Middle frontal gyrus (tissue), 1 donor: ENCODE measurements at regions not wholly inside any gene's neighbourhood (a gene's known extent, or its start where the extent isn't known, plus 50 kb on each side); places are given as distances from the start of the nearest gene placed in this dataset.

ENCODE experiments used
- DNase-seq: peaks from one replicate; pipeline ENCODE4 v3.0.0-alpha.2; 2015; ENCODE audit warnings: low spot score; ENCODE audit errors: extremely low spot score

DNA sequence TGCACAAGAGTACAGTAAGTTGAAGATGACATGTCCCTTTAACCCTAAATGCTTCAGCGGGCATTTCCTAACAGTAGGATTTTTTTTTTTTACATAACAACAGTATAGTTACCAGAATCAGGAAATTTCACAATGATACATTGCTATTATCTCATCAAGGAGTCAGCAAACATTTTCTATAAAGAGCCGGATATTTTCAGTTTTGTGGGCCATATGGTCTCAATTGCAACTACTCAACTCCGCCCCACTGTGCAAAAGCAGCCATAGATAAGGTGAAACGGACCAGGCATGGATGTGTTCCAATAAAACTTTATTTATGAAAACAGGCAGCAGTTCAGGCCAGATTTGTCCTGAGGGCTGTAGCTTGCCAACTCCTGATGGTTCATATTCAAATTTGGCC lies 130.6 kb downstream of the SMAD6 start:
- no peak for DNase-seq

DNA sequence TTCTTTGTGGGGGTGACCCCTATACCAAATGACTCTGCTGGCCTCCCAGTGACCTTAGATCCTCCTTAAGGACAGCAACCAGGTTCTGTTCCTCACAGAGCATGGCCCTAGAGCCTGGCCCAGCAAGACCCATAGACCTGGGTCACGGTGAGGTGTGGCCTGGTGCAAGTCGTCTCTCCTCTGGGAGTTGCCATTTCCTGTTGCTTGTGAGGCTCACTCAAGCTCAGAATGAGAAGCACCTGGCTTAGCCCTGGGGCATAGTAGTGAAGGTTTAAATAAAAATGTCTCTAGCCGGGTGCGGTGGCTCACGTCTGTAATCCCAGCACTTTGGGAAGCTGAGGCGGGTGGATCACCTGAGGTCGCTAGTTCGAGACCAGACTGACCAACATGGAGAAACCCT lies 131.3 kb downstream of the SMAD6 start:
- DNase-seq, result no peak

DNA sequence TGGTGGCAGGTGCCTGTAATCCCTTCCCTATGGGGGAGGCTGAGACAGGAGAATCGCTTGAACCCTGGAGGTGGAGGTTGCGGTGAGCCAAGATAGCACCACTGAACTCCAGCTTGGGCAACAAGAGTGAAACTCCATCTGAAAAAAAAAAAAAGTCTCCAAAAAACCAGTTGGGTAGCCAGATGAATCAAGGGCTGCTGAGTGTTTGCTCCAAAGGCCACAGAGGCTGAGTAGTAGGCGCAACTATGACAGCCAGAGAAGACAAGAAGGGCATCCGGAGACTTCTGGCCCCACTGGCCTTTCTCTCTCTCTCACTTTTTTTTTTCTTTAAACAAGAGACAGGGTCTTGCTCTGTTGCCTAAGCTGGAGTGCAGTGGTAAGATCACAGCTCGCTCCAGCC lies 131.8 kb downstream of the SMAD6 start:
- no peak for DNase-seq

DNA sequence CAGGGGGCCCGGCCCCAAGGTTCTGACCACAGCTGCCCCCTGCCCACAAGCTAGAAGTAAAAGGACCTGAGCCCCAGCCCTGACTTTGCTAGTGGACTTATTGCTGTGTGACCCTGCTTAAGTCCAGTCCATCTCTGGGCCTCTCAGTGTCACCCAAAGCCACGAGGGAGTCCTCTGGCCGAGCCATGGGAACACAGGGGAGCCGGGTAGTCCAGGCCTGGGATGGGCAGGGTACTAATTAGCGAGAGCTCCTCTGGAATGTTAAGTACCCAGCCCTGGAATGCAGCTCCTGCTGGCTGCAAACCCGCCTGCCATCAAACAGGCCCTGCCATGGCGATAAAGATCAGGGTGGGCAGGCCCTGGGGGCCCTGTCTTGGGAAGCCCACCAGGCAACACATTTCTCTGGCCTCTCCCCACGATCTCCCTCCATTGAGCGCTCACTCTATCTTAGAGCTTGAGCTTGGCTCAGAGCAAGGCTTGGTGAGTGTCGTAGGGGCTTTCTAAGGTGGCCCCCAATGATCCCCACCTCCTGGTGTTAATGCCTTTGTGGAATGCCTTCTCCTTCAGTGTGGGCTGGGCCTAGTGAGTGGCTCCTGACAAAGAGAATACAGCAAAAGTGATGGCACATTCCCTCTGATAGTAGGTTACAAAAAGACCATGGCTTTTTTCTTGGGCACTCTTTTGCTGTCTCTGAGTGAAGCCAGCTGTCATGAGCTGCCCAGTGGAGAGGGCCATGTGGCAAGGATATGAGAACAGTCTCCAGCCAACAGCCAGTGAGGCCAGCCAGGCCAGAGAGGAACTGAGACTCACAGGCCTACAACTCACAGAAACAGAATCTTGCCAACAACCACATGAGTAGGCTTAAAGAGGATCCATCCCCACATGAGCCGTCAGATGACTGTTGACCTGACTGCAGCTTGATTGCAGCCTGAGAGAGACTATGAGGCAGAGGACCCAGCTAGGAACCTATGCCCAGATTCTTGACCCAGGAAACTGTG lies 133.1 kb downstream of the SMAD6 start:
- no peak for DNase-seq

DNA sequence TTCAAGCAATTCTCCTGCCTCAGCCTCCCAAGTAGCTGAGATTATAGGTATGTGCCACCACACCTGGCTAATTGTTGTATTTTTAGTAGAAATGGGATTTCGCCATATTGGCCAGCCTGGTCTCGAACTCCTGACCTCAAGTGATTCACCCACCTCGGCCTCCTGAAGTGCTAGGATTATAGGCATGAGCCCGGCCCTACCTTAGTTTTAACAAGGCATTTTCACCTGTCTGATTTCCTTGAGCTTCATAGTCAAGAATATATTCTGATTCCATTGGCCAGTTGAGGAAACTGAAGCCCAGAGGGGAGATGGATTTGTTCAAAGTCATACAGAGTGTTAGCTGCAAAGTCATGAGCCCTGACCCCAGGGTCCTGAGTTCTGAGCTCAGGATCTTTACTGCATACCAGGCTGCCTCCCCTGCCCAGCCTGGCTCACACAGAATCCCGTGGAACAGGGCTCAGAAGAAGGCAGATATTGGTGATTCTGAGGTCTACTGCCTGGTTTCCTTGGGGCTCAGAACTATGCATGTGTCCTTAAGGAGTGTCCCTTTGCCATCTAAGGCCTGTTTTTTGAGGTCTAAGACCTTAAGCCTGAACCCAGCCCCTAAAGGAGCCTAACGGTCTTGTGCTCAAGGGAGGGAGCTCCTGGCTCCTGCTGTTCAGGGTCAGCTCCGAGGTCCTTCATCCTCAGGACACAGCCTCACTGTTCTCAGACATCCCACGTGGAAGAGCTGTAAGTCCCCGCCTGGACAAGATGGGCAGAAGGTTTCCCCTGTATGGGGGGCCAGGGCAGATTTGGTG lies 134.4 kb downstream of the SMAD6 start:
- DNase-seq, result no peak

DNA sequence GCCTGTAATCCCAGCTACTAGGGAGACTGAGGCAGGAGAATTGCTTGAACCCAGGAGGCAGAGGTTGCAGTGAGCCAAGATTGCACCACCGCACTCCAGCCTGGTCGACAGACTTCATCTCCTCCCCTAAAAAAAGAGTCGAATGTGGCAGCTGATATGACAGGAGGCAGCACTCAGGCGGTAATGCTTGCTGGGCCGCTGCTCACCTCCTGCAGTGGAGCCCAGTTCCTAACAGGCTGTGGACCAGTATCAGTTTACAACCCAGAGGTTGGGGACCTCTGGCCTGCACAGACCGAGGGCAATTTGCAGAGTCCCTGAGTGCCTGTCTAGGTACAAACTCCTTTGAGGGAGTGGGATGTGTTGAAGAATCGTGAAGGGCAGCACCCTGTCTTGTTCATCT lies 136.2 kb downstream of the SMAD6 start:
- no peak for DNase-seq

DNA sequence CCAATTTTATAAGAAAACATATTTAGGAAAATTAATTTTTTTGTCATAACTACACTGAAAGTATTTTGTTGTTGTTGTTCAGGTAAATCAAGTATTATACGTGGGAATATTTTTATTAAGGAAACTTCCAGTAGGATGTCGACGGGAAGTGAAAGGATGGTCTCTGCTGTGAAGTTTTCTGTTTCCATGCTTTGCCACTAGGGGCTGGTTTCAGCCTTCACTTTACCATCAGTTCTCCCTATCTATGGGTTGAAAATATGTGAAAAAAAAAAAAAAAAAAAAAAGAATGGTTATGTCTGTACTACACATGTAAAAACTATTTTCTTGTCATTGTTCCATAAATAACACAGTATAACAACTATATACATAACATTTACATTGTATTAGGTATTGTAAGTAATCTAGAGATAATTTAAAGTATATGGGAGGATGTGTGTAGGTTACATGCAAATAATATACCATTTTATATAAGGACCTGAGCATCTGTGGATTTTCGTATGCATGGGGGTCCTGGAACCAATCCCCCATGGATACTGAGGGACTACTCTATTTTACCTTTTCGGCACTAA lies 136.7 kb downstream of the SMAD6 start:
- no peak for DNase-seq

DNA sequence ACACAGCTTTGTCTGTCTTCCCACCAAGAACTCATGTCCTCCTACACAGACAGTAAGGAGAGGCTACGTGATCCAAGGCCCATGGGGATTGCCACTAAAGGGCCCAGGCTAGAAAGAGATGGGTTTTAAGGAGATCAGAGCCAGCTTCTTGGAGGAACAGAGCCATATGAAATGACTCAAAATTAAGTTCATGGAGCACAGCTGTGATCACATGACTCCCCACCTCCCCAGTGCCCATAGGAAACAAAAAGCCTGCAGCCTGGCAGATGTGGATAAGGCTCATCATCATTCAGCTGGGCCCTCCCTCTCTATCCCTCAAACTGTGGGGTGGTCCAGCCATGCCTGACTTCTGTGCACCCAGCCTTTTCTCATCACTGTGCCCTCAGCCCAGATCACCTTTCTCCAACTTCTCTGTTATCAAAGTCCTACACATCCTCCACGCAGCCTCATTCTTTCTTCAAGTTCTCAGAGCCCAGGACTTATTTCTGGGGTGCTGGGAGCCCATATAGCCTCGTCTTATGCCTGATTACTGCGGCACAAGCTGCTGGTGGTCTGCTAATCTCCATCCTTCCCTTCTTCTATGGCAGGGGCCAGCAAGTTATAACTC lies 137.6 kb downstream of the SMAD6 start:
- DNase-seq, result no peak

DNA sequence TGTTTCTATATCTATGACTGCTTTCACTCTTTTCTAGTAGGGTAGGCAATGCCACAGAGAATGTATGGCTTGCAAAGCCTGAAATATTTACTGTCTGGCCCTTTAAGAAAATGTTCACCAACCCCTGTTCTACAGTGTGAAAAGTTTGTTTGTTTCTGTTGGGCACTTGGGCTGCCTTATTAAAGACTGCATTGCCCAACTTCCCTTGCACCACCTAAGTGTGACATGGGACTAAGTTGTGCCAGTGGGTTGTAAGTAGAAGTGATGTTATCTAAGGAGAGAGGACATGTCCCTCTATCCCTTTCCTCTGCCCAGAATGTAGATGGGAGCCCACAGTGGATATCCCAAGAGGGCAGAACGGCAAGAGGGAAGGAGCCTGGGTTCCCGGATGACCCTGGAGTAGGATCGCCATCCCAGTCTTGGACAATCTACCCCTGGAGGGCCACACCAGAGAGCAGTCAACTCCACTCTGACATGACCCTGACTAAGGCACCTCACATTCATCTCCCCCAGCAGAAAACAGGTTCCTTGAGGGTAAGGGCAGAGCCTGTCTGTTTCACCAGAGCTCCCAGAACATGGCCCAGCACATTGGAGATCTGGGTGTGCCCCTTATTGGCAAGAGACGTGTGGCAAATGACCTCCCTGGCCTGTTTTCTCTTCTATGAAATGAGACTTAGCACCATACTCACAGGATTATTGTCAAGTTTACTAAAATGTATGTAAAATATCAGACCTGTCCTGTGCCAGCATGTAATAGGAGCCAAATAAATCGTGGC lies 138.8 kb downstream of the SMAD6 start:
- no peak for DNase-seq

DNA sequence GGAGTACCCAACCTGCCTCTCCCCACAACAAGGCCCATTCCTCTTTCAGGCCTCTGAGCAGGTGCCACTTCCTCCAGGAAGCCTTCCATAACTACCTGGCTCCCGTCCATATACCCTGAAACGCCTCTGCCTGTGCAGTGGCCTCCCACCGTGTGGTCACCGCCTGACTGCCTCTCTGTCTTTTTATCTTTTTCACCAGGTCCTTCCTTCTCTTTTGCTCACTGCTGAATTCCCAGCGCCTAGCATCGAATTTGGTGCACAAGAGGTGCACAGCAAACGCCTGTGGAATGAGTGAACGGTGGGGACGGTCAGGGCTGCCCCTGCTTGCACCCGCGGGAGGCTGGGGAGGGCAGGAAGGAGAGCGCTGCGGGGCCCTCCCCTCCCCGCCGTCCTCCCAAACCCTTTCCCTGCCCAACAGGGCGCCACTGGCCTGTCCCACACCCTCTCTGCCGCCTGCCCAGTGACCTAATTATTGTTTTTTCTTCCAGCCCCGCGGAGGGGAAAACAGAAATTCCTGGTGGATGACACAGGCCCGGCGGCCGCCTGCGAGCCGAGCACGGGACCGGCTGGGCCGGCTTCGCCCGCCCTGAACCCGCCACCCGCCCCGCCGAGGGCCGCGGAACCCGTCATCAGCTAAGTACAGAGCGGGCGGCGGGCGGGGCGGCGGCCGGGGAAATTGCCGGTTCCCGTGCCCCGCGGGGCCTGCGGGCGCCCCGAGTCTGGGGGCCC lies 140.1 kb downstream of the SMAD6 start:
- no peak for DNase-seq

DNA sequence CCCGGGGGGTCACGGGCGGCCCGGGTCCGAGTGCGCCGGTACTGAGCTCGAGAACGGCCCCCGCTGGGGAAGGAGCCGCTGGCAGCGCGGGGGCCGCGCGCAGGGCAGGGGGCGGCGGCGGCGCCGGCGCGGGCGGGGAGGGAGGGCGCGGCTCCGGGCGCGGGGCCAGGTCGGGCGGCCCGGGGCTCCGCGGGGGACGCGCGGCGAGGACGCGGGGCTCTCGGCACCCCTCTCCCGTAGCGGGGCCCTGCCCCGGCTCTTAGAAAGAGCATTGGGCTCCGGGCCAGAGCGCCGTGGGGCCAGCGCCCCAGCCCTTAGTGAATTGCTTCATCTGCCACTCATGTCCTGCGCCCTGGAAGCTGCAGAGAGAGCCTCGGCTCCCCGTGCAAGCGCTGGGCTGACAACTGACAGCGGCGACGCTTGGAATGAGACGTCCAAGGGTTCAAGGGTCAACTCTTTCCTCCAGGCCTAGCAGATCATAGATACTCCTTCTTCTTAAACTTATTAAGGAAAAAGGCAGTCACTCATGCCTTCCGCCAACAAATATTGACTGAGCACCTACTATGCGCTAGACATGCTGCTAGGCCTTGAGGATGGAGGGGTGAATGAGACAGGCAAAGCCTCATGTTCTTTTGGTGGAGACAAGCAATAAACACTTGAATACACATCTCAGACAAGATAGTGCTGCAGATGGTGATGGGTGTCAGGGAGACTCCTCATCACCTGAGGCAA lies 140.8 kb downstream of the SMAD6 start:
- no peak for DNase-seq

DNA sequence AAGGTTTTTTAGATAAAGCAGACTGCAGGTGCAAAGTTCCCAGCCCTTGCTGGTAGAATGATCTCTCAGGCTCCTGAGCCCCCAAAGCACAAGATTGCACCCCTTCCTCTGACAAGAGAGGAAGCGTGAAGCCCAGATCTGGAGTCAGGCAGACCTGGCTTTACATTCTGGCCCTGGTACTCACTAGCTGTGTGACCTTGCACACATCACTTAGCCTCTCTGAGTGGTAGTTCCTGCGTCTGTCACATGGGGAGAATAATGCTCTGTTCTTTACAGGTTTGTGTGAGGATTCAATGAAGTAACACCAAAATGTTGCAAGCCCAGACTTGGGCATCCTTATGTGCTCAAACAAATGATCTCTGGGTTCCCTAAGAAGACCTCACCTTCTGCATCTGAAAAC lies 141.5 kb downstream of the SMAD6 start:
- DNase-seq, result no peak

DNA sequence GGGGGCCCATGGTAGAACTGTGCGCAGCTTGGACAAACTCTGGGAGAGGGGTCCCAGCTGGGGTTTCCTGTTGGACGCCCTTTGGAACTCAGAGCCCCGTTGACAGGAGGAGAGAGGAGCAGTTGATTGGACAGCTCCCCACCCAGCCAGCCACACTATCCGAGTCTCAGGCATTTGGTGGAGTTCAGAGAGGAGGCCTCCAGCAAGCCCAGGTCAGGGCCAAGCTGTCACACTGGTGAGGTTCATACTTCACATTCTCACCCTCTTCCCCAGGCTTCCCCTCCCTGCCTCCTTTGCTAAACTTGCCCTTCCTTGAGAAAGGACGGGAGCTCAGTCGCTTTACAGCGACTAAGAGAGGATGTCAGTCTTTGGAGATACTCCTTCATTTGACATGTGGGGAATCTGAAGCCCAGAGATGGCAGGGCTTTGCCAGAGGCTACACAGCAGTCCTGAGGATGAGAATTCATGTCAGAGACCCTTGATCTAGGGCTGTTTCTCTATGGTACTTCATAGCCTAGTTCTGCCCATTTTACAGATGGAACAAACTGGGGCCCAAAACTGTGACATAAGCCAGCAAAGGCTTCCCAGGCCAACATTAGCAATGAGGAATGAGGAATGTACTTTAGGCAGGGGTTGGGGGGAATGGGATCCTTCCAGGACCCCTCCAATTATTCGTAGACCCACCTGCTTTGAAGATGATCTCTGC lies 142.2 kb downstream of the SMAD6 start:
- no peak for DNase-seq

DNA sequence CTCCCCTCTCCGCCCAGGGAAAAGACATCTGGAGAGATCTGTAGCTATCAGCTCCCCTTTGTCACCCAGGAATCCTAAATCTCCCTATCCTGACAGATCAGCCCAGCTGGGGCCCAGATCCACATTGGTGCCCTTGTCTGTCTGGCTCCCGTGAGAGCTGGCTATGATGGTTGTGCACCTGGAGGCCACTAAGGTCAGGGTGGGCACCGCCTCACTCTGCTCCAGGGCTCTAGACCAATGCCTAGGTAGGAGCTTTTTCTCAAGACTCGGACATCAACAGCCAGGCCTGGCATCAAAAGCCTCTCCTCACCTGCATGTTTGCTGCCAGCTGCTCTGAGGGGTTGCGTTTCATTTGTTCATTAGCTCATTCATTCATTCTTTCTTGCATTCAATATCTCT lies 142.7 kb downstream of the SMAD6 start:
- no peak for DNase-seq

DNA sequence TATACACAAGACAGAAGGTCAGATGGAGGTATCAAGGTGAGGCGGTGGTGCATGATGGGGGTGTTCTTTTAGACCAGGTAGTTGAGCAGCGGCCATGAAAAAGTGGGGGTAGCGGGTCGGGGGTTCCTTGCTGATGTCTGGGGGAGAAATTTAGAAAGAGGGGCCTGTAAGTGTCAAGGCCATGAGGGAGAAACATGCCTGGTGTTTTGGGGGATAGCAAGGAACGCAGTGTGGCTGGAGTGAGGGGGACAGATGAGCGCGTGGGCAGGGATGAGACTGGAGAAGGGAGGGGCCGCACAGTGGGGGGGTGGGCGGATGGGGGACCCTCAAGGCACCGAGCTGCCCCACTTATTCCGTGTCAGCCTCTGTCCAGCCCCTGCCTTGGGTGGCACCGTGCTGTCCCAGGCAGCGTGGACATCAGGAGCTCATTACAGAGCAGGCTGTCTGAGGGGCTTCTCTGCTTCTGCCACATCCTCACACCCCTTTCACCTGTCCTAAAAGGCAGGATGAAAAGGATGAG lies 143.3 kb downstream of the SMAD6 start:
- DNase-seq, result no peak

DNA sequence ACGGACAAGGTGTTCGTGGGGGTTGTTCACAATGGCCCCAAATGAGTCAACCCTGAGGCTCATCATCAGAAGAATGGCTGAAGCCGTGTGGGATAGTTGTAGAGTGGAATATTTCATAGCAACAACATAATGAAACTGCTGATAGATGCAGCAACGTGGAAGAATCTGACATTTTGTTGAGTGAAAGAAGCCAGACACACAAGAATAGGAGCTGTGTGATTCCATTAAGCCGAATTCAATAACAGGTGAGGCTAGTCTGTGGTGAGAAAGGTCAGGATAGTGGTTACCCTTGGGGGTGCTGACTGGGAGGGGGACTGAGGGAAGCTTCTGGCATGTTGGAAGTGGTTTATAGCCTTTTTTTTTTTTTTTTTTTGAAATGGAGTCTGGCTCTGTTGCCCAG lies 144.0 kb downstream of the SMAD6 start:
- no peak for DNase-seq

DNA sequence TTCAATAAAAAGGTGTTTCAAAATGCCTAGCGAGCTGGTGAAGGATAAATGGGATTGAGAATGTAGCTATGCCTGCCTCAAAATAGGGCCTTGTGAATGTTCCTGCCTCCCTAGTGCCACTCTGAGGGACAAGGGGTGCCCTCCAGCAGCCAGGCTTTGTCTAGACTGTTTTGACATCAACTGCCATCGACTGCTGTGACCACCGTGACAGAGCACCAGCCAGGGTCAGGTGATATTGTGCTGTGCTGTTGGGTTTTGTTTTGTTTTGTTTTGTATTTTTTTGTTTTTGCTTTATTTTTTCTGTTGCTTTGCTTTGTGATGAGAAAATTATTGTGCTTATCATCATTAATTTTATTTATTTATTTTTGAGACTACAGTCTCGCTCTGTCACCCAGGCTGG lies 144.8 kb downstream of the SMAD6 start:
- DNase-seq, result no peak

DNA sequence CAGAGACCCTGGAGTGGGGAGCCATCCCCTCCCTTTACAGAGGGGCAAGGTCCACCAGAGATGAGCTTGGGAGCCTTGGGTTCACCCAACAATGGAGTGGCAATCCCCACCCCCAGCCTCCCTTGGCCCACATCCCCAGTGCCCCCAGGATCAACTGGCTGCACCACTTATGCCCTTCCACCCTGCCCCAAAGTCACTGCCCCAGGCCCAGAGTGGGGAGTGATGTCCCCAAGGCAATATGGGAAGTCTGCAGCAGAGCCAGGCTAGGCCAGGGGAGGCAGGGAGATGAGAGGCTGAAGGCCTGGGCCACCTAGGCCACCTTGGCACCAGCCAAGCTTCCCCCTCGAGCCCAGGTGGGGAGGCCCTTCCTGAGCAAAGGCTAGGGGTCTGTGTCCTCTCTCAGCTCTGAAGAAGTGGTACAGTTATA lies 145.5 kb downstream of the SMAD6 start:
- no peak for DNase-seq

DNA sequence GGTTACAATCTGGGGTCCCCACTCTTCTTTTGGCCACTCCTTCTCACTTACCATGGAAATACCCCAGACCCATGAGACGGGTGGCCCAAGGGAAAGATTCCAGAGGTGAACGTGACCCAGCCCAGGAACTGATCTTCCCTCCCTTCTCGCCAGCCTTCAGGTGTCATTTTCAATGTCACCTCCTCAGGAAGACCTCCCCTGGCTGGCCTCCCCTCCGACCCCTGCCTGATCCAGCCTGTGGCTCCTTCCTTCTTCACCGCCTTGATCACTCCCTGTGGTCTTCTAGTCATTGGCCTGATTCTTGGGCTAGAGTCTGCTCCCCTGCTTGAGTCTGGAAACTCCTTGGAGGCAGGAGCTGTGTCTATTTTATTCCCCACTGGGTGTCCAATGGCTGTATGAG lies 146.1 kb downstream of the SMAD6 start:
- DNase-seq, result no peak
